ENCODE measurements at regions not wholly inside any gene's neighbourhood (a gene's known extent, or its start where the extent isn't known, plus 50 kb on each side); places are given as distances from the start of the nearest gene placed in this dataset.
A peak's percentile ranks its signal among the peaks of the same experiment; 100 is the strongest.

DNA sequence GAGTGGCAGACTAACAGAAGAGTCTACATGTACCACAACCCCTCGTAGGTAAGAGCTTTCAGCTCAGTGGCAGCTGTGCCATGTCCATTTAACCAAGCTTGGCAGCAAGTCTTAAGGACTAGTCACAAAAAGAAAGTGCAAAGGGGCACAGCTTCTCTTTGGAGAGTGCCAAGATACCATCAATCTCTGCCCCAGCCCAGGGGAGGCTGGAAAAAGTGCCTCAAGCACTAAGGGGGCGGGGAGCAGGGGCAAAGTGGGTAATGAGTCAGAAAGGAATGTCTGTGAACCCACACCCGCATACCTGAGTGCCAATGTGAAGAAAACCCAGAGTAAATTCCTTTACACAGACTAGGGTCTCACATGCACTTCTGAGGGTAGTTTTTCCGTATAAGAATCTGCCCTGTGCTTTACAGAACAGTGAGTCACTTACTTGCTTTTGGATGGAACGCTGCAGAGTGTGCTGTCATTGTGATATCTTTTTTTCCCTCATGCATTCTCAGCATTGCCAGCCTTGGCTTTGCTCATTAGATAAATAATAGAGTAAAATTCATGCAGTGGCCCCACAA is 219.8 kb downstream of the ZNF674 start:
- peak overlapping the region; percentile 50 to 82 (median 76); a peak in 3 of 7 replicates for H3K27ac Mint-ChIP-seq
- no CpG with 5 or more reads among the region's 5 CpGs for WGBS (ENCODE audit: extremely low coverage, insufficient read length, low lambda C conversion rate)

More for the DNA sequence above, 219.8 kb downstream of the ZNF674 start:
- Histone ChIP-seq H4K5ac (ENCODE audit: insufficient read length, low read depth, low read length) (peak overlapping the region; percentile 35), H3K9ac (ENCODE audit: extremely low read depth, insufficient read length, low read length) (peak overlapping the region; percentile 0), H4K20me1 (ENCODE audit: control insufficient read depth, insufficient read depth, insufficient read length) (no peaks in the 10 kb centered on the region), H3K27me3 (ENCODE audit: insufficient read depth, low read length) (no peaks in the 10 kb centered on the region), H3T11ph (ENCODE audit: low read length) (no peak overlapping the region), H3K56ac (ENCODE audit: insufficient read length, low read depth, low read length) (no peak overlapping the region), H2AK5ac (ENCODE audit: insufficient read length, low read length) (no peak overlapping the region), H4K91ac (ENCODE audit: insufficient read length, low read depth, low read length) (no peak overlapping the region), H2BK20ac (ENCODE audit: low read depth, low read length, poor library complexity, severe bottlenecking) (no peak overlapping the region), H3K23ac (ENCODE audit: insufficient read length, low read depth, low read length) (no peak overlapping the region), H3K4me2 (ENCODE audit: insufficient read depth, insufficient read length, low read length) (peak overlapping the region; percentile 30), H3K18ac (ENCODE audit: insufficient read length, low read depth, low read length) (peak overlapping the region; percentile 8), H3K4me1 (ENCODE audit: insufficient read depth, low read length) (peaks cover 19% of the 10 kb centered on the region; the same call in 1 of the 2 replicates), H3K79me2 (ENCODE audit: insufficient read depth, low read length) (no peaks in the 10 kb centered on the region), H3K9me3 (ENCODE audit: control insufficient read depth, low read depth, low read length) (no peaks in the 10 kb centered on the region), H3K4ac (ENCODE audit: low read depth, low read length) (no peak overlapping the region), H2BK120ac (ENCODE audit: low read depth, low read length, poor library complexity, severe bottlenecking) (no peak overlapping the region), H4K8ac (replicated peaks; ENCODE audit: insufficient read length, low read depth, low read length) (no peak overlapping the region), H3K79me1 (ENCODE audit: insufficient read depth, low read depth, low read length, poor library complexity, severe bottlenecking) (no peaks in the 10 kb centered on the region), H2AFZ (ENCODE audit: low read length) (no peak overlapping the region), H3K23me2 (ENCODE audit: insufficient read length, low read depth, low read length, poor library complexity, severe bottlenecking) (no peaks in the 10 kb centered on the region), H3K14ac (ENCODE audit: insufficient read depth, low read length) (no peak overlapping the region), H3K27ac (ENCODE audit: insufficient read length, low read depth, low read length) (peak overlapping the region; percentile 42), H2BK12ac (ENCODE audit: insufficient read length, low read depth, low read length) (no peak overlapping the region), H2BK15ac (ENCODE audit: low read depth, low read length) (no peak overlapping the region), H2BK5ac (ENCODE audit: insufficient read length, low read length) (peak overlapping the region; percentile 23)
- DNase-seq: peak; percentile 53
- H3K36me3 Mint-ChIP-seq (ENCODE audit: insufficient read depth in 1 of 3, low read depth in 3 of 3): peaks cover 0 to 8% (median 4%) of the 10 kb centered on the region in 3 experiments; a peak in 4 of 7 replicates
- H3K9me3 Mint-ChIP-seq: peaks cover 49 to 70% of the 10 kb centered on the region in 2 experiments
- peaks cover 37 to 46% of the 10 kb centered on the region in 2 experiments for H3K4me1 Mint-ChIP-seq
- no peaks in the 10 kb centered on the region for H3K27me3 Mint-ChIP-seq (ENCODE audit: low read depth)
- TF ChIP-seq CTCF (conservative IDR thresholded peaks at IDR 0.05): no peak
- H3K4me3 Mint-ChIP-seq: no peak overlapping the region; a peak in 1 of 5 replicates
